T-helper 1 cell (primary cell): ENCODE measurements at regions not wholly inside any gene's neighbourhood (a gene's known extent, or its start where the extent isn't known, plus 50 kb on each side); places are given as distances from the start of the nearest gene placed in this dataset.
"Not testable (repeated sequence)": the region's sequence is repeated elsewhere in the genome, so short reads cannot be mapped to it uniquely, and the experiment has no call there.

Source experiments
- DNase-seq, 5 donors: peaks; one replicate each; pipeline ENCODE4 v3.0.0-alpha.2; 2012 to 2020

- peak in 1 of 5 donors; percentile 23 for DNase-seq
These were observed 738.3 kb upstream of the FRG1 start for GRCh38 chr4:189202182-189202868.

- no peak for DNase-seq
These were observed 737.8 kb upstream of the FRG1 start for GRCh38 chr4:189202869-189203271.

- DNase-seq, result no peak
These were observed 736.1 kb upstream of the FRG1 start for GRCh38 chr4:189204616-189205015.

GRCh38 chr4:189206953-189207352 is 733.7 kb upstream of the FRG1 start:
- no peak for DNase-seq

- DNase-seq, result no peak
These were observed 732.8 kb upstream of the FRG1 start for GRCh38 chr4:189207872-189208271.

GRCh38 chr4:189215574-189215973 is 725.1 kb upstream of the FRG1 start:
- DNase-seq, result no peak

- no peak for DNase-seq
These were observed 719.0 kb upstream of the FRG1 start for GRCh38 chr4:189221691-189222090.

- DNase-seq, result no peak
These were observed 711.9 kb upstream of the FRG1 start for GRCh38 chr4:189228726-189229125.

GRCh38 chr4:189232274-189232673 is 708.4 kb upstream of the FRG1 start:
- DNase-seq, result no peak

GRCh38 chr4:189233754-189234153 is 706.9 kb upstream of the FRG1 start:
- peak in 2 of 5 donors; percentile 22 to 24 for DNase-seq

GRCh38 chr4:189234948-189235347 is 705.7 kb upstream of the FRG1 start:
- DNase-seq, result not testable (repeated sequence)

GRCh38 chr4:189235599-189235998 is 705.1 kb upstream of the FRG1 start:
- no peak for DNase-seq

- DNase-seq, result not testable (repeated sequence)
These were observed 704.4 kb upstream of the FRG1 start for GRCh38 chr4:189236321-189236720.

- no peak for DNase-seq
These were observed 703.3 kb upstream of the FRG1 start for GRCh38 chr4:189237340-189237739.

GRCh38 chr4:189255636-189256035 is 685.0 kb upstream of the FRG1 start:
- DNase-seq, result no peak

GRCh38 chr4:189261475-189261874 is 679.2 kb upstream of the FRG1 start:
- DNase-seq, result no peak

GRCh38 chr4:189265515-189265914 is 675.2 kb upstream of the FRG1 start:
- DNase-seq, result no peak

GRCh38 chr4:189267312-189267965 is 673.2 kb upstream of the FRG1 start:
- no peak for DNase-seq

- no peak for DNase-seq
These were observed 662.0 kb upstream of the FRG1 start for GRCh38 chr4:189278597-189279165.

GRCh38 chr4:189279188-189279587 is 661.5 kb upstream of the FRG1 start:
- no peak for DNase-seq

GRCh38 chr4:189285377-189285776 is 655.3 kb upstream of the FRG1 start:
- DNase-seq, result no peak

GRCh38 chr4:189291939-189292338 is 648.7 kb upstream of the FRG1 start:
- DNase-seq, result no peak

- DNase-seq, result no peak
These were observed 647.2 kb upstream of the FRG1 start for GRCh38 chr4:189293459-189293858.

- DNase-seq, result no peak
These were observed 646.1 kb upstream of the FRG1 start for GRCh38 chr4:189294574-189294973.
